ENCODE measurements at regions not wholly inside any gene's neighbourhood (a gene's known extent, or its start where the extent isn't known, plus 50 kb on each side); places are given as distances from the start of the nearest gene placed in this dataset.
"Not testable (repeated sequence)": the region's sequence is repeated elsewhere in the genome, so short reads cannot be mapped to it uniquely, and the experiment has no call there.

DNA sequence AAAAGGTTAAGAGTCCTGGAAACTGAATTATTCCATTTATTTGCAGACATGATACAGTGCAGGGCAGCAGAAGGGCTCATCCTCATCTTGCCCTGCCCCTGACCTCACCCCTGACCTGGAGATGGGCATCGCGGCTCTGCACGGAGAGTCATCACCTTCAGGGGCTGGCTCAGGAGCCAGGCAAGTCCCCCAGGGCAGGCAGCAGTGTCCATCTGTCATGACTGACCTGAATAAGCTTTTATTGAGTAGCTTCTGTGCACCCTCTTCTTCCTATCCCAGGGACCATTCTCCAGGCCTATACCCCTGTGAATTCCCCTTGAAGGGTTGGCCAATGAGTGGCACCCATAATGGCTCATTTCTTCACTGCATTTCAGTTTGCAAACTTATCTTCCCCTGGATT, 484.2 kb downstream of the ZNF536 start:
- no peak for DNase-seq

DNA sequence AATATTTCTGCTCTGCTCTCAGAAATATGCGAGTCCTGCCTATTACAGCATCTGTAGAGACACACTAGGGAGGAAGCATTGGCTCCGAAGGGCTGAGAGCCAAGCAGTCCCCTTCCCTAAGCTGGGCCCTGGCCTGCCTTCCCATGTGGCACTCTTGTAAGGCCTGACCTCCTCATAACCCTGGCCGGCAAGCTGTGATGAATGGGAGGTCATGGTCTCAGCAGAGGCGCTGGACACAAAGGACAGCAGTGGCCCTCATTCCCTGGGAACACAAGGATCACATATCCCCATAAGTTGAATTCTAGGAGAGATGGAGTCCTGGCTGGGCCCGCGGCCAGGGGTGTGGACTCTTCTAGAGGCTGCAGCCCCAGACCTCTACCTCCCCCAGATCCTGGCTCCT, 483.3 kb downstream of the ZNF536 start:
- DNase-seq, result no peak

GRCh38 chr19:30854661-30855060, 482.5 kb downstream of the ZNF536 start:
- DNase-seq, result no peak

DNA sequence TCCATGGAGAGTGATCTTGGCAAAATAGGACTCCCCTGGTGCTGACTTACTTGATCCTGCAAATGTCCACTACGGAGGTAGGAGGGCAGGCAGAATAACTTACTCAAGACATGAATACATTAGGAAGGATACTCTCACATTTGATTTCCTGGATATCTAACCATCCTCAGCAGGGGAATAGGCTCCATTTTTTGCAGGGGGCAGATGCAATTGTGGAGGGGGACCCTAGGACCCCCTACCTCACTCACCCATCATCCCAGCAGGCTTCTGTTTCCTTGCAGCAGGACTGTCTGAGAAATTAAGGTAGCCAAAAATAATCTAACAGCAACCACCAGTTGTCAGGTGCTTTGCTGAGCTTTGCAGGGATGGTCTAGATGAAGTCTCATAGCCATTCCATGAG, 482.0 kb downstream of the ZNF536 start:
- DNase-seq, result no peak

DNA sequence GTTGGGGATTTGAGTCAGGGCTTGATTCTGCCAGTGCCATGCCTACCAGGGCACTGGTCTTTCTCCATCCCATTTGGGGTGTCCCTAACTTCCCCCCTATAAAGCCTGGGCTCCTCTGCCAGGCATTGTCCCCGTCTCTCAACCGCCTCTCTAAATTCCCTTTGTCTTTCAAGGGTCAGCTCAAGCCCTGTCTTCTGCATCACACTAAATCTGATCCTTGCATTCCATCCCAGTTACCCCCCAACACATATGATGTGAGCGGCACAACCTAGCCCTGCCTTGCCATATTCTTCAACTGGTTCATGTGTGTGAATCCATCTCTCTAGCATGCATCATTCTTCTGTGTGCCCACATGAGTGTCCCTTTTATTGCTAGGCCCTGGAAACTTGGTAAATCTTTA, 480.9 kb downstream of the ZNF536 start:
- no peak for DNase-seq

DNA sequence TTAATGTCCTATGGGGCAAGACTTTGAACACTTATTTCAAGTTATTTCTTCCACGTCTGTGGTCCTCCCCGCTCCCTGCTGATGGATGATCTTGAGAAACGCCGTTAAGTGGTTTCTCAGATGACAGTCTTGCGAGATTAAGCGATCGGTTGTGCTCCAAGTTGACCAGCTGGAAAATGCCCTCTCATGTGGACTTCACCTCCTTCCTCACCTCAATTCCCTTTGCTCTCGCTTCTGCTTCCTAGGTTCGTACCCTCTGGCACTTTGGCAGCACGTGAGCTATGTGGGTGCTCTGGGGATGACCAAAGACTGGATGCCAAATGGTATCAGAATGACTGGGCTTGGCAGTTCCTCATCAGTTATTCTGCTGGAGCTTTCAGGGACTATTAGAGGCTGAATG, 480.0 kb downstream of the ZNF536 start:
- DNase-seq, result no peak

GRCh38 chr19:30851646-30852045, 479.5 kb downstream of the ZNF536 start:
- DNase-seq, result no peak

DNA sequence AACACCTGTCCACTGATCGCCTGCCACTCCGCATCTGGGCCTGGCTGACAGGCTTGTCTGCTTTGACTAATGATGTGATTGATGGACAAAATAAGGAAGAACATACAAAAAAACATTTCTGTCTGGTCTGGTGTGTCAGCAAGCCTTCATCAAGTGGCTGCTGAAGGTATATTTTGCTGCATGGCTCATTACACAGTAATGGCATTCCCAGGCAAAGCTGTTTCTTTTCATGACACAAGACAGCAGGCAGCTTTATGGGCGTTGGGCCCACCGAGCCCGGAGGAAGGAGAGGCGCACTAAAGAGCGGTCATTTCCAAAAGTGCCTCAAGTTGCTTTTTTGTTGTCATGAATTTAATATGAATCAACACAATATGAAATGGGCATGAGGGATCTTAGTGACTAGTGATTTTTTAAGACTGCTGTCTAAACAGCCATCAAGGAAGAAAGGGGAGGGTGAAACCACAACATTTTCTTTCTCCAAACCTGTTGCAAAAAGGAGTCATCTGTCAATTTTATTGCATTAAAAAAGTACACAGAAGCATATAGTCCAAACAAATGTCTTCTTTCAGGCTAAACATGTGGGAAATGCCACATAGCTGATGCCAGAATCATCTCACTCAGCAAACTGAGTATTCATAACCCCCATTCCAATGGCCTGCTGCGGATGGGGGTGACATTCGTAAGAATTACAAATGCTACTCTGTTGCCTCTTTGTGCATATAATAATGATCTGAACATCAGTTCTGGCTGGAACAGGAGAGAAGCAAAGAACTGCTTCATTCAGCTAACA, 476.6 kb downstream of the ZNF536 start:
- no peak for DNase-seq

GRCh38 chr19:30846102-30846501, 473.9 kb downstream of the ZNF536 start:
- no peak for DNase-seq

DNA sequence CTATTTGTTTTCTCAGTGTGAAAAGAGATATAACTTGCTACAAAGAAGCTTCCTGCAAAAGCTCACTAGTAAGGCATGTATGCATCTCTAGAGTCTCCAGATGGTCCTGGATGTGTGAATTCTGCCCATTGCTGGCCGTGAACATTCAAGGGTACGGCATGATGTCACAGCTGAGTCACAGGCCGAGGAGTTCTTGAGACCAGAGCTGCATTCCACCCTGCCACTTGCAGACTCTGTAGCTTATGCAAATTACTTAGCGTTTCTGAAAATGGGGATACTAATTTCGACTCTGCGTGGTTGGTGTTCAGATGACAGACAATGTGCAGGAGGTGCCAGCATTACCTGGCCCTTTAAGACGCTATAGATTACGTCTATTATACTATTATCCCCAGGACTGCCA, 470.7 kb downstream of the ZNF536 start:
- DNase-seq, result no peak

DNA sequence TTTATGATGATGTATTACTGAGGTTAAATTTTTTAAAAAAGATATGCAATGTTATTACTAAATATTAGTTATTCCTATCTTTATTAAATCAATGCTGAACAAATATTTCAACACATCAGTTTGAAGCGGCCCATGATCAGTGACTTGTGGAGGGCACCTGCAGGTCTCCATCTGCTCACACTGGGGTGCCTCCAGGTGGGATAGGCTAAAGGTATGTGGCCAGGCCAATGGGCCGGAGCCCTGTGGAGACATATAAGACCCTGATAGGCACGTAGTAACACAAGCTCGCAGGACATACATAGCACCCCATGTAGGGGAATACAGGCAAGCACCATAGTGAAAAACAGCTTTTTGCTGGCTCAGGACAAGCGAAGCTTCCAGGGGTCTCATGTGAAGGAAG, 469.8 kb downstream of the ZNF536 start:
- no peak for DNase-seq

- DNase-seq, result no peak
These were observed 458.7 kb downstream of the ZNF536 start for GRCh38 chr19:30830875-30831274.

- DNase-seq, result not testable (repeated sequence)
These were observed 453.3 kb downstream of the ZNF536 start for GRCh38 chr19:30825505-30825904.

DNA sequence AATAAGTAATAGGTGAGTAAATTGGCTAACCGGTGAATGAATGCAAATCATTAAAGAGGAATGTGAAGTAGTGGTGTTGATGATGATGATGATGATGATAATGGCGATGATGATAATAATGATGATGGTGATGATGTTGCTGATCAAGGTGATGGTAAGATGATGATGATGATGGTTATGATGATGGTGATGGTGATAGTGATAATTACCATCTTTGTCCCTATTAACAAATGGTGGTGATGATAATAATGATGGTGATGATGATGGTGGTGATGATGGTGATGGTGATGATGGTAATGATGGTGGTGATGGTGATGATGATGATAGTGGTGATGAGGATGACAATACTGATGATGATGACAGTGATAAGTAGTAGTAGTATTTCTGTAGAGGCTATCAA, 452.6 kb downstream of the ZNF536 start:
- no peak for DNase-seq

DNA sequence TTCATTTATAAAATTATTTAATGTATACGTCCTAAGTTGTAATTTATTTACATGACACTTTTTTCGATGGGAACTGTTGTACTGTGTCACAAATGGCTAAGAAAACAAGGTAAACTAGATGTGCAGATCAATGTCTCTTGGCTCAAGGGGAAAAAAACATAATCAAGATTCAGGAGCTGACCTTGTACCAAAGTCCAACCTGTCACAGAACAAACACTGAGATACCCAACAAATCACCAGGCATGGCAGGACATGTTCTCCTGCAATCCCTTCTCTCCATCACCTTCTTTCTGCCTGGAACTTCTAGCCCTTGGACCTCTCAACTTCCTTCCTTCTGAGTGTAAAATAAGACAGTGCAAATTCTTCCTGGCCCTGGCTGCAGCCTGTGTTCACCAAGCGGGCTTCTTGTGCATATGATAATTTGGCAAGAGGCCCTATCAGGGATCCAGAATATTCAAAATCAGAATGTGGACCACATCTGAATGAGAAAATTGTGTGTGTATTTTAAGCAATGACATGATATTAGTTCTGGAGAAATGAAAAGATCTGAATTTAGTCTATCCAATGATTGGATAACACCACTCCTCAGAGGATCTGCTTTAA, 445.9 kb downstream of the ZNF536 start:
- no peak for DNase-seq

GRCh38 chr19:30817197-30817596, 445.0 kb downstream of the ZNF536 start:
- DNase-seq, result no peak

- DNase-seq, result no peak
These were observed 443.9 kb downstream of the ZNF536 start for GRCh38 chr19:30815889-30816580.

- DNase-seq, result no peak
These were observed 440.0 kb downstream of the ZNF536 start for GRCh38 chr19:30812099-30812678.

GRCh38 chr19:30811397-30812098, 439.4 kb downstream of the ZNF536 start:
- no peak for DNase-seq

GRCh38 chr19:30810726-30811125, 438.5 kb downstream of the ZNF536 start:
- DNase-seq, result no peak

- DNase-seq, result no peak
These were observed 435.1 kb downstream of the ZNF536 start for GRCh38 chr19:30807278-30807677.

GRCh38 chr19:30806311-30806710, 434.1 kb downstream of the ZNF536 start:
- no peak for DNase-seq

GRCh38 chr19:30804751-30805150, 432.6 kb downstream of the ZNF536 start:
- DNase-seq, result no peak

All from NCI-H1436 treated with DMSO at 0.1 percent for 48 hours (cell line).